K562 (cell line): ENCODE measurements at regions not wholly inside any gene's neighbourhood (a gene's known extent, or its start where the extent isn't known, plus 50 kb on each side); places are given as distances from the start of the nearest gene placed in this dataset.

Source experiments
- ATAC-seq: fragments of 200-7000 bp; cut with Tn5 transposase; 3 replicates; pipeline ENCODE4 v1.9.1; 2020; ENCODE audit warnings: moderate library complexity
- BruUV-seq: library from RNA; stranded (reverse); fragments of 400-500 nt; replicated peaks from 2 replicates; lab custom pipeline; 2021; lab: Mats Ljungman, UMichigan
- CTCF ChIA-PET: fragments of 300-600 bp; formaldehyde crosslinking; extraction: SDS; loops from one replicate; lab custom pipeline; 2021; ENCODE audit warnings: low intra/inter-chr PET ratio; lab: Yijun Ruan, JAX
- POLR2A ChIA-PET: fragments of 300-600, 350-650 bp; sonication (Branson Sonifier 250); formaldehyde crosslinking; extraction: SDS; loops from one replicate; lab custom pipeline; 2021; ENCODE audit warnings: antibody characterized with exemption, inconsistent platforms; lab: Yijun Ruan, JAX
- DNase-seq, 4 experiments: peaks; one replicate each; pipeline versions ENCODE4 v3.0.0 to v3.0.0-alpha.2; 2011 to 2018; ENCODE audit warnings: low spot score in 3 of 4, mixed read lengths in 3 of 4; ENCODE audit errors: extremely low read depth in 1 of 4
- FAIRE-seq: peaks from 2 replicates; lab custom pipeline; 2011; peaks lifted over from hg19 to GRCh38; lab: Jason Lieb, UNC
- H2AFZ ChIP-seq: 2 replicates; pipeline ENCODE4 v1.6.0; 2011; ENCODE audit warnings: low read depth, low read length, control low read depth, inconsistent platforms
- H3K27ac ChIP-seq: fragments of 200-600 bp; 3 replicates; pipeline ENCODE4 v1.8.0; 2011; ENCODE audit warnings: low read depth, mild to moderate bottlenecking, control low read depth, inconsistent platforms, low read length, moderate library complexity, mixed read lengths; ENCODE audit errors: extremely low read depth
- H3K27me3 ChIP-seq, 2 experiments: fragments of 300-600 bp in 1 of 2; 2 replicates in 1 of 2; 3 replicates in 1 of 2; pipeline versions ENCODE4 v1.6.0 to v1.8.0; 2011; ENCODE audit warnings: inconsistent platforms in 2 of 2, low read length in 2 of 2, mild to moderate bottlenecking in 1 of 2, mixed read lengths in 1 of 2, moderate library complexity in 1 of 2; ENCODE audit not compliant: control insufficient read depth in 2 of 2, insufficient read depth in 2 of 2
- H3K36me3 ChIP-seq: fragments of 300-600 bp; 3 replicates; pipeline ENCODE4 v1.8.0; 2011; ENCODE audit warnings: mild to moderate bottlenecking, low read length, inconsistent platforms; ENCODE audit not compliant: control insufficient read depth, insufficient read depth
- H3K4me1 ChIP-seq, 2 experiments: fragments of 200-600 bp in 1 of 2; replicated peaks in 1 of 2; 2 replicates in 1 of 2; 3 replicates in 1 of 2; pipeline versions ENCODE4 v1.5.1 to v1.8.0; 2011; ENCODE audit warnings: inconsistent platforms in 2 of 2, low read length in 2 of 2, mild to moderate bottlenecking in 1 of 2, mixed read lengths in 1 of 2, moderate library complexity in 1 of 2; ENCODE audit not compliant: control insufficient read depth in 2 of 2, insufficient read depth in 2 of 2
- H3K4me2 ChIP-seq: 2 replicates; pipeline ENCODE4 v1.6.1; 2011; ENCODE audit warnings: low read length, control low read depth, inconsistent platforms, mixed read lengths; ENCODE audit not compliant: insufficient read depth
- H3K4me3 ChIP-seq: fragments of 200-600 bp; sonication (generic), shearing (Covaris generic); 2 replicates; pipeline ENCODE4 v1.5.1; 2016; ENCODE audit warnings: control low read depth, inconsistent platforms
- H3K79me2 ChIP-seq: fragments of 200-600 bp; 3 replicates; pipeline ENCODE4 v1.8.0; 2011; ENCODE audit warnings: low read length, inconsistent platforms; ENCODE audit not compliant: control insufficient read depth, insufficient read depth
- H3K9ac ChIP-seq, 2 experiments: 2 replicates each; pipeline versions ENCODE4 v1.6.0 to v1.6.1; 2011; ENCODE audit warnings: low read depth in 2 of 2, low read length in 2 of 2, control low read depth in 1 of 2, inconsistent platforms in 1 of 2, mild to moderate bottlenecking in 1 of 2, mixed read lengths in 1 of 2; ENCODE audit not compliant: insufficient read depth in 1 of 2
- H3K9me1 ChIP-seq: one replicate; pipeline ENCODE4 v1.6.0; 2011; ENCODE audit warnings: inconsistent platforms, mild to moderate bottlenecking, low read length, moderate library complexity; ENCODE audit not compliant: control insufficient read depth, insufficient read depth
- H3K9me3 ChIP-seq: replicated peaks from 2 replicates; pipeline ENCODE4 v1.5.1; 2011; ENCODE audit warnings: low read depth, low read length, inconsistent platforms; ENCODE audit not compliant: control insufficient read depth, insufficient read depth
- H4K20me1 ChIP-seq: replicated peaks from 2 replicates; pipeline ENCODE4 v1.6.1; 2011; ENCODE audit warnings: low read length, inconsistent platforms, mixed read lengths; ENCODE audit not compliant: control insufficient read depth, insufficient read depth
- CREB1 ChIP-seq, 2 experiments: sonication (generic) in 1 of 2; formaldehyde crosslinking in 1 of 2; IDR thresholded peaks; 2 replicates each; pipeline versions ENCODE4 v1.6.1 to v1.8.0; 2012 to 2022; ENCODE audit warnings: inconsistent platforms in 1 of 2, mild to moderate bottlenecking in 1 of 2, missing genetic modification reagents in 1 of 2, moderate library complexity in 1 of 2
- HSF4 ChIP-seq: fragments of 250-450 bp; sonication (Bioruptor Pico); IDR thresholded peaks from 2 replicates; pipeline ENCODE4 v2.1.2; 2022; ENCODE audit warnings: mild to moderate bottlenecking, moderate library complexity, borderline replicate concordance
- SAFB2 ChIP-seq: fragments of 200-400 bp; formaldehyde crosslinking; IDR thresholded peaks from 2 replicates; pipeline ENCODE4 v1.6.1; 2018; ENCODE audit warnings: borderline replicate concordance, low read length, low read depth, moderate library complexity; ENCODE audit not compliant: severe bottlenecking
- SMAD3 ChIP-seq: fragments of 450-650 bp; formaldehyde crosslinking; conservative IDR thresholded peaks from 2 replicates; pipeline ENCODE4 v1.4.0; 2020; ENCODE audit warnings: mild to moderate bottlenecking
- SRSF7 ChIP-seq: fragments of 200-400 bp; formaldehyde crosslinking; optimal IDR thresholded peaks from 2 replicates; pipeline ENCODE3; 2017; ENCODE audit warnings: mild to moderate bottlenecking, low read depth, low read length
- ZBTB11 ChIP-seq, 3 experiments: fragments of 200-800 bp in 1 of 3; fragments of 250-450 bp in 1 of 3; fragments of 450-650 bp in 1 of 3; sonication (Bioruptor Pico) in 1 of 3; sonication (Bioruptor generic) in 1 of 3; formaldehyde crosslinking in 1 of 3; IDR thresholded peaks; 2 replicates each; pipeline versions ENCODE4 v1.6.1 to v1.8.0; 2016 to 2022; ENCODE audit warnings: mild to moderate bottlenecking in 2 of 3, missing genetic modification characterization in 2 of 3, missing compliant biosample characterization in 1 of 3, moderate library complexity in 1 of 3
- ZBTB9 ChIP-seq: fragments of 450-650 bp; formaldehyde crosslinking; IDR thresholded peaks from 2 replicates; pipeline ENCODE4 v1.4.0; 2020; ENCODE audit warnings: mild to moderate bottlenecking, moderate library complexity
- ZNF274 ChIP-seq: IDR thresholded peaks from 2 replicates; pipeline ENCODE4 v1.6.1; 2011; ENCODE audit warnings: low read depth, mild to moderate bottlenecking, low read length, moderate library complexity, borderline replicate concordance
- ZNF76 ChIP-seq: fragments of 250-450 bp; sonication (Bioruptor Pico); IDR thresholded peaks from 2 replicates; pipeline ENCODE4 v1.4.0; 2020; ENCODE audit warnings: mild to moderate bottlenecking, moderate library complexity, borderline replicate concordance
- ZNF764 ChIP-seq: fragments of 250-450 bp; sonication (Bioruptor Pico); IDR thresholded peaks from 2 replicates; pipeline ENCODE4 v1.4.0; 2020; ENCODE audit warnings: low read depth, mild to moderate bottlenecking, moderate library complexity
- WGBS: fragments of 100-300 bp; shearing (Covaris generic); methylation state at CpG from one replicate; pipeline ENCODE4 v1.1.6; 2016; ENCODE audit warnings: low coverage, mixed read lengths; ENCODE audit not compliant: insufficient coverage; ENCODE audit errors: missing lambda C conversion rate; 5-methylcytosine and 5-hydroxymethylcytosine counted together
- in situ Hi-C: fragments of 300-500 bp; cut with MboI; formaldehyde crosslinking; loops from 4 replicates; pipeline ENCODE4 v1.15.0; 2018; ENCODE audit warnings: inconsistent platforms, mixed read lengths
- intact Hi-C: fragments of 100-400 bp; cut with micrococcal nuclease; formaldehyde crosslinking; loops from 2 replicates; pipeline ENCODE4 v1.14.2; 2022

- Histone ChIP-seq H3K4me3 (no peak overlapping the region), H3K4me1 (no peaks in the 10 kb centered on the region), H3K27me3 (no peaks in the 10 kb centered on the region), H3K9me1 (no peaks in the 10 kb centered on the region), H3K9me3 (no peaks in the 10 kb centered on the region), H2AFZ (no peak overlapping the region), H3K79me2 (no peaks in the 10 kb centered on the region), H4K20me1 (no peaks in the 10 kb centered on the region), H3K4me2 (no peak overlapping the region), H3K36me3 (no peaks in the 10 kb centered on the region), H3K9ac (no peak overlapping the region), H3K27ac (no peak overlapping the region)
- no peak for DNase-seq
- ChIA-PET POLR2A (no interaction called here), CTCF (no interaction called here)
- no peak for FAIRE-seq
- intact Hi-C loops, result no loop called here
- ATAC-seq, result no peak
- in situ Hi-C loops, result no loop called here
- BruUV-seq, result no TSS peak
- 4% methylated on average over 16 of the region's 27 CpGs for WGBS
- no peak for TF ChIP-seq ZNF76
- no peak for TF ChIP-seq SRSF7
- TF ChIP-seq SMAD3 (CRISPR knock-in tag), result no peak
- TF ChIP-seq ZNF274, result no peak
- no peak for TF ChIP-seq ZBTB9
- no peak for TF ChIP-seq ZBTB11 (CRISPR knock-in tag; IDR thresholded peaks at IDR 0.05)
- no peak for TF ChIP-seq SAFB2
- no peak for TF ChIP-seq HSF4 (CRISPR knock-in tag)
- no peak for TF ChIP-seq ZNF764 (CRISPR knock-in tag)
- TF ChIP-seq CREB1 (IDR thresholded peaks at IDR 0.05), result no peak
- TF ChIP-seq CREB1 (CRISPR knock-in tag; IDR thresholded peaks at IDR 0.05), result no peak
These were observed 337.9 kb upstream of the ACVR2A start for GRCh38 chr2:147506889-147507288.
